OCI-LY1 (cell line): ENCODE measurements at regions not wholly inside any gene's neighbourhood (a gene's known extent, or its start where the extent isn't known, plus 50 kb on each side); places are given as distances from the start of the nearest gene placed in this dataset.

Experiments
- EZH2 ChIP-seq: fragments of 200-600 bp; sonication (generic), shearing (Covaris generic); IDR thresholded peaks from 2 replicates; pipeline ENCODE4 v1.8.0; 2017; ENCODE audit warnings: borderline replicate concordance, mixed run types, mild to moderate bottlenecking, antibody characterized with exemption, low read length, moderate library complexity, mixed read lengths
- TF ChIP-seq, protein P1 (sequence below): fragments of 200-600 bp; sonication (generic), shearing (Covaris generic); IDR thresholded peaks from 2 replicates; pipeline ENCODE4 v1.5.1; 2017; ENCODE audit warnings: mild to moderate bottlenecking, antibody characterized with exemption, low read length, moderate library complexity, mixed read lengths

DNA sequence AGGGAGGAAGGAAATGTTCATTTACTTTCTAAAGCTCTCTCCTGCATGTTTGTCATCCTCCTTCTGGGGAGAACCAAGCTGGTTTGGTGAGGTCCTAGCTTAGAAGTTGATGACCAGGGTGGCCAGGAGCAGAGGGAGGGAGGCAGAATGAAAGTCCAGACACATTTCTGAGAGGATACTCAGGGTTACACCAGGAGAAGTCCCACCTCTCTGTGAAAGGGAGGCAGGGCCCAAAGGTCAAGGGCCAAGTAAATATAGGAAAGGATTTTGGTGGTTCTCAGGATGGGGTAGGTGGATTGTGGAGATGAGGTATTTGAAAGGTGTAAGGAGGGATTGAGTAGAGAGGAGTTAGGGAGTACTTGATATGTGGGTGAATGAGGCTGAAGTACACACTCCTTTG is 58.0 kb upstream of the FBXO11 start:
- TF ChIP-seq, protein P1, sequence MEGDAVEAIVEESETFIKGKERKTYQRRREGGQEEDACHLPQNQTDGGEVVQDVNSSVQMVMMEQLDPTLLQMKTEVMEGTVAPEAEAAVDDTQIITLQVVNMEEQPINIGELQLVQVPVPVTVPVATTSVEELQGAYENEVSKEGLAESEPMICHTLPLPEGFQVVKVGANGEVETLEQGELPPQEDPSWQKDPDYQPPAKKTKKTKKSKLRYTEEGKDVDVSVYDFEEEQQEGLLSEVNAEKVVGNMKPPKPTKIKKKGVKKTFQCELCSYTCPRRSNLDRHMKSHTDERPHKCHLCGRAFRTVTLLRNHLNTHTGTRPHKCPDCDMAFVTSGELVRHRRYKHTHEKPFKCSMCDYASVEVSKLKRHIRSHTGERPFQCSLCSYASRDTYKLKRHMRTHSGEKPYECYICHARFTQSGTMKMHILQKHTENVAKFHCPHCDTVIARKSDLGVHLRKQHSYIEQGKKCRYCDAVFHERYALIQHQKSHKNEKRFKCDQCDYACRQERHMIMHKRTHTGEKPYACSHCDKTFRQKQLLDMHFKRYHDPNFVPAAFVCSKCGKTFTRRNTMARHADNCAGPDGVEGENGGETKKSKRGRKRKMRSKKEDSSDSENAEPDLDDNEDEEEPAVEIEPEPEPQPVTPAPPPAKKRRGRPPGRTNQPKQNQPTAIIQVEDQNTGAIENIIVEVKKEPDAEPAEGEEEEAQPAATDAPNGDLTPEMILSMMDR: no peak
- TF ChIP-seq EZH2: no peak
